Right atrium auricular region (tissue), 2 donors: ENCODE measurements at regions not wholly inside any gene's neighbourhood (a gene's known extent, or its start where the extent isn't known, plus 50 kb on each side); places are given as distances from the start of the nearest gene placed in this dataset.
"Not testable (repeated sequence)": the region's sequence is repeated elsewhere in the genome, so short reads cannot be mapped to it uniquely, and the experiment has no call there.

Experiments
- DNase-seq: peaks from one replicate; pipeline ENCODE4 v3.0.0-alpha.2; 2019; ENCODE audit warnings: low spot score
- H3K27ac ChIP-seq, 2 donors: fragments of 200-600 bp; sonication (generic); 1 replicate in 1 of 2; 2 replicates in 1 of 2; pipeline ENCODE4 v1.5.1; 2016 to 2019
- H3K27me3 ChIP-seq, 2 donors: fragments of 200-600 bp; sonication (generic); one replicate each; pipeline versions ENCODE4 v1.5.1 to v1.6.0; 2017 to 2019
- H3K36me3 ChIP-seq: fragments of 200-600 bp; sonication (generic); one replicate; pipeline ENCODE4 v1.5.1; 2016
- H3K4me1 ChIP-seq, 2 donors: fragments of 200-600 bp; sonication (generic); one replicate each; pipeline versions ENCODE4 v1.5.1 to v1.6.0; 2017 to 2019
- H3K4me3 ChIP-seq, 2 donors: fragments of 200-600 bp; sonication (generic); 1 replicate in 1 of 2; 2 replicates in 1 of 2; pipeline ENCODE4 v1.5.1; 2017 to 2019; ENCODE audit warnings: mild to moderate bottlenecking in 1 of 2, moderate library complexity in 1 of 2
- H3K9me3 ChIP-seq, 2 donors: fragments of 200-600 bp; sonication (generic); one replicate each; pipeline ENCODE4 v1.5.1; 2019
- TF ChIP-seq, protein P1 (sequence below), 2 donors: fragments of 200-600 bp; sonication (generic); IDR thresholded peaks; one replicate each; pipeline ENCODE4 v1.5.1; 2019; ENCODE audit warnings: antibody characterized with exemption in 2 of 2

DNA sequence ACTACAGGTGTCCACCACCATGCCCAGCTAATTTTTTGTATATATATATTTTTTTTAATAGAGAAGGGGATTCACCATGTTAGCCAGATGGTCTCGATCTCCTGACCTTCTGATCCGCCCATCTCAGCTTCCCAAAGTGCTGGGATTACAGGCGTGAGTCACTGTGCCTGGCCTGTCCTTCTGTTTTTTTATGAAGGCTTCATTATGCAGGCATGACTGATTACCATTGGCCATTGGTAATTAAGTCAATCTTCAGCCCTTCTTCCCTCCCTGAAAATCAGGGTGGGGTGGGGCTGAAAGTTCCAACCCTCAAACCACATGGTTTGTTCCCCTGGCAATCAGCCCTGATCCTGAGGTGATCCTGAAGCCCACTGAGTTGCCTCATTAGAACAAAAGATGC, 336.9 kb downstream of the PTTG2 start:
- Histone ChIP-seq H3K27ac (no peak overlapping the region), H3K4me1 (no peaks in the 10 kb centered on the region), H3K36me3 (no peaks in the 10 kb centered on the region), H3K27me3 (no peaks in the 10 kb centered on the region), H3K4me3 (no peak overlapping the region), H3K9me3 (peaks cover 4 to 49% of the 10 kb centered on the region in 2 donors)
- TF ChIP-seq, protein P1, sequence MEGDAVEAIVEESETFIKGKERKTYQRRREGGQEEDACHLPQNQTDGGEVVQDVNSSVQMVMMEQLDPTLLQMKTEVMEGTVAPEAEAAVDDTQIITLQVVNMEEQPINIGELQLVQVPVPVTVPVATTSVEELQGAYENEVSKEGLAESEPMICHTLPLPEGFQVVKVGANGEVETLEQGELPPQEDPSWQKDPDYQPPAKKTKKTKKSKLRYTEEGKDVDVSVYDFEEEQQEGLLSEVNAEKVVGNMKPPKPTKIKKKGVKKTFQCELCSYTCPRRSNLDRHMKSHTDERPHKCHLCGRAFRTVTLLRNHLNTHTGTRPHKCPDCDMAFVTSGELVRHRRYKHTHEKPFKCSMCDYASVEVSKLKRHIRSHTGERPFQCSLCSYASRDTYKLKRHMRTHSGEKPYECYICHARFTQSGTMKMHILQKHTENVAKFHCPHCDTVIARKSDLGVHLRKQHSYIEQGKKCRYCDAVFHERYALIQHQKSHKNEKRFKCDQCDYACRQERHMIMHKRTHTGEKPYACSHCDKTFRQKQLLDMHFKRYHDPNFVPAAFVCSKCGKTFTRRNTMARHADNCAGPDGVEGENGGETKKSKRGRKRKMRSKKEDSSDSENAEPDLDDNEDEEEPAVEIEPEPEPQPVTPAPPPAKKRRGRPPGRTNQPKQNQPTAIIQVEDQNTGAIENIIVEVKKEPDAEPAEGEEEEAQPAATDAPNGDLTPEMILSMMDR (IDR thresholded peaks at IDR 0.05): no peak
- DNase-seq: no peak

DNA sequence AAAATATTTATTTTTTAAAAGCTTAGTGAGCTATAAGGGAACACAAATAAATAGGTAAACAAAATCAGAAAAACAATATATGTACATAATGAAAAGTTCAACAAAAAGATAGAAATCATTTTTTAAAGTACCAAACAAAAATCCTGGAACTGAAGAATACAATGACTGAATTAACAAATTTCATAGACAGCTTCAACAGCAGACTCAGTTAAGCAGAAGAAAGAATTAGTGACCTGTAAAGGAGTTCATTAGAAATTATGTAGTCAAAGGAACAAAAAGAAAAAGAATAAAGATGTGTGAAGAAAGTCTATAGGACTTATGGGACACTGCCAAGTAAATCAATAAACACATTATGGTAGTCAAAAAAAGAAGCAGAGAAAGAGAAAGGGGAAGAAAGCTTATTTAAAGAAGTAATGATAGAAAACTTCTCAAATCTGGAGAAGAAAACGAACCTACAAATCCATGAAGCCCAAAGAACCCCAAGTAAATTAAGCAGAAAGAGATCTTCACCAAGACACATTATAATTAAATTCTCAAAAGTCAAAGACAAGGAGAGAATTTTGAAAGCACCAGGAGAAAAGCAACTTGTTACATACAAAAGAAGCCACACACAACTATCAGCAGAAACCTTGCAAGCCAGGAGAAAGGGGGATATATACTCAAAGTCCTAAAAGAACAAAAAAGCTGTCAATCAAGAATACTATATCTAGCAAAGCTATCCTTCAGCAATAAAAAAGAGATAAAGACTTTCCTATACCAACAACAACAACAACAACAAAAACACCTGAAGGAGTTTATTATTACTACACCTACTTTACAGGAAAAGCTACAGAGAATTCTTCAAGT, 338.9 kb downstream of the PTTG2 start:
- Histone ChIP-seq H3K36me3 (no peaks in the 10 kb centered on the region), H3K27ac (no peak overlapping the region), H3K9me3 (peaks cover 4 to 37% of the 10 kb centered on the region in 2 donors), H3K27me3 (no peaks in the 10 kb centered on the region), H3K4me3 (no peak overlapping the region), H3K4me1 (no peaks in the 10 kb centered on the region)
- DNase-seq: no peak
- TF ChIP-seq, protein P1 (IDR thresholded peaks at IDR 0.05): no peak

DNA sequence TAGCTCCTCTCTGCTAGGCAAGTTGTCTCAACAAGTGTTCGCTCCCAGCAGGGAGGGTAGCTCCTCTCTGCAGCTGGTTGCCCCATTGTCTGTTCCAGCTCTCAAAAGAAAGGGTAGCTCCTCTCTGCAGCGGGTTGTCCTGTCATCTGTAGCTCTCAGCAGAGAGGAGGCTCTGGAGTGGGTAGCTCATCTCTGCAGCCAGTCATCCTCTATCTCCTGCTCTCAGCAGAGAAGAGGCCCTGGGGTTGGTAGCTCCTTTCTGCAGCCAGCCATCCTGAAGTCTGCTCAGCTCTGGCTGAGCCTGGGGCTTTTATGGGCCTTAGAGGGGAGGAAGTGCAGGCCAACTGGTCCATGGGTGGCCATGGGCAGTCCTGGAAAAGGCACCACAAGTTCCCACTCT, 342.7 kb downstream of the PTTG2 start:
- Histone ChIP-seq H3K27ac (no peak overlapping the region), H3K9me3 (peaks cover 4 to 29% of the 10 kb centered on the region in 2 donors), H3K36me3 (no peaks in the 10 kb centered on the region), H3K4me3 (no peak overlapping the region), H3K27me3 (no peaks in the 10 kb centered on the region), H3K4me1 (no peaks in the 10 kb centered on the region)
- no peak for DNase-seq
- TF ChIP-seq, protein P1 (IDR thresholded peaks at IDR 0.05): no peak

DNA sequence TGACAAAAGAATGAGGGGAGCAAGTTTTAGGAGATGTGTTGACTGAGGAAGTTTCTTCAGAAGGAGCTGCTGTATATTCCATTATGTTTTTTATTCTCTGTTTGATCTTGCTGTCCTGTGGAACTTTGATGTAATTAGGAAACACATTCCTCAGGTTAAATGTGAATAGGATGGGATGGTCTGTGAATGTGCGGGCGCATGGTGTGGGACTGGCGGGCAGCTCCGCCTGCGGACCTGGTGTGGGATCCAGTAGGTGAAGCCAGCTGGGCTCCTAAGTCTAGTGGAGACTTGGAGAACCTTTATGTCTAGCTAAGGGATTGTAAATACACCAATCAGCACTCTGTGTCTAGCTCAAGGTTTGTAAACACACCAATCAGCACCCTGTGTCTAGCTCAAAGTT, 344.3 kb downstream of the PTTG2 start:
- H3K27me3 ChIP-seq, H3K4me1 ChIP-seq, H3K36me3 ChIP-seq, DNase-seq, H3K4me3 ChIP-seq, H3K27ac ChIP-seq: not testable (repeated sequence)
- peaks cover 0 to 14% of the 10 kb centered on the region in 2 donors for H3K9me3 ChIP-seq

DNA sequence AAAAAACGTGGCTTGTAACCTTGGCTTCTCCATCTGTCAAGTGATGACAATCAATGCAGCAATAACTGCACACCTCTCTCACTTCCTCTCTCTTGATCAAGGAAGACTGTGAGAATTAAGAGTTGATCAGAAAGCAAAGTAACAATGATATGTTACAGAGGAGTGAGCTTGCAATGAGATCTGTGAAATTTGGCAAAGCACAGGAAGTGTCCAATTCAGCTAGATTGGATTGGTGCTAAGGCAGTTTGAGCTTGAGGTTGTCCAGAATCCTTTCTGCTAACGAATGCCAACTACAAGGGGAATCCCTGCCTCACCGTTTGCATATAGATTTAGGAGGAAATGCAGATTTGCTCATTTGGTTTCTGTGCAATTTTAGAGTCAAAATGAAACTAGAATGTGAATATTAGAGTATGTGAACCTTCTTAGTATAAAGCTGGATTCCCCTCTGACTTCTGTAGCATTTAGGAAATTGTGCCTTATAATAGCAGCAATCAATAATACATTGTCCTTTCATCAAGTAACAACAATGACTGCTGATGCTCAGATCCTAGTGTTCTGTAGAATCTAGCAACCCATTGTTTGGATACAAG, 346.4 kb downstream of the PTTG2 start:
- no peak for DNase-seq
- no peak overlapping the region for H3K27ac ChIP-seq
- TF ChIP-seq, protein P1 (IDR thresholded peaks at IDR 0.05): no peak
- H3K4me1 ChIP-seq: no peaks in the 10 kb centered on the region
- no peaks in the 10 kb centered on the region for H3K36me3 ChIP-seq
- no peak overlapping the region for H3K4me3 ChIP-seq
- H3K9me3 ChIP-seq: no peaks in the 10 kb centered on the region
- H3K27me3 ChIP-seq: no peaks in the 10 kb centered on the region

DNA sequence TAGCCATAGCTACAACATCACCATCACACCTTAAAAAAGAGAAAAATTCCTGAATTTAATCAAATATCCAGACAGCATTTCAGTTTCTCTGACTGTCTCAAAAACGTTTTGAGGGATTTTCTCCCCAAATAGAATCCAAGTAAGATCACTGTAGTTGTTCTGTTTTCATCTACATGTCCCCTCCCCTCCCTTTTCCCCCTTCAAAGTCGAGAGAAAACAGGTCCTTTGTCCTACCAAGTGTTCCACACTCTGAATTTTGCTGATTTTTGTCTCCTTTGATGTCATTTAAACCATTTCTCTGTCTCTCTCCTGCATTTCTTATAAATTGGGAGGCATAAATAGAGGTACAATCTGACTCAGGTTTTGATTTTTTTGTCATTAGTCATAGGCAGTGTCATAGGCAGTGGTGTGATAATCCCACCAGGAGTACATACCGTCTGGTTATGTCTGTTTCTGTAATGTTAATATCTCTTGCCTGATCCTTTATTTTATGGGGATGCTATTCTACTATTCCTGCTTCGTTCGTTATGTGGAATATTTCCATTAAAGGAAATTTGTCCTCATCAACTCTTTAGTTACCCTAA, 348.6 kb downstream of the PTTG2 start:
- Histone ChIP-seq H3K36me3 (no peaks in the 10 kb centered on the region), H3K27ac (no peak overlapping the region), H3K4me1 (peaks cover 0 to 2% of the 10 kb centered on the region in 2 donors), H3K9me3 (no peaks in the 10 kb centered on the region), H3K27me3 (no peaks in the 10 kb centered on the region), H3K4me3 (no peak overlapping the region)
- TF ChIP-seq, protein P1 (IDR thresholded peaks at IDR 0.05): no peak
- DNase-seq: no peak
